HEK293 (cell line): ENCODE measurements at regions not wholly inside any gene's neighbourhood (a gene's known extent, or its start where the extent isn't known, plus 50 kb on each side); places are given as distances from the start of the nearest gene placed in this dataset.

Experiments used
- BCL11B ChIP-seq: fragments of 450-650 bp; formaldehyde crosslinking; IDR thresholded peaks from 2 replicates; pipeline ENCODE4 v1.5.1; 2016; ENCODE audit warnings: low read depth, missing biosample characterization, missing genetic modification characterization
- CTCF ChIP-seq: fragments of 450-650 bp; formaldehyde crosslinking; IDR thresholded peaks from 2 replicates; pipeline ENCODE4 v1.5.1; 2016; ENCODE audit warnings: missing biosample characterization, missing genetic modification characterization
- HOXC10 ChIP-seq: sonication (generic); formaldehyde crosslinking; IDR thresholded peaks from 2 replicates; pipeline ENCODE4 v1.8.1; 2023; ENCODE audit warnings: mild to moderate bottlenecking, missing genetic modification reagents
- KLF16 ChIP-seq: fragments of 450-650 bp; formaldehyde crosslinking; IDR thresholded peaks from 2 replicates; pipeline ENCODE4 v1.5.1; 2017; ENCODE audit warnings: missing biosample characterization, missing genetic modification characterization
- ZBTB20 ChIP-seq: fragments of 450-650 bp; formaldehyde crosslinking; IDR thresholded peaks from 2 replicates; pipeline ENCODE4 v1.5.1; 2016; ENCODE audit warnings: missing biosample characterization, missing genetic modification characterization
- ZBTB7A ChIP-seq: fragments of 450-650 bp; formaldehyde crosslinking; IDR thresholded peaks from 2 replicates; pipeline ENCODE4 v1.5.1; 2016; ENCODE audit warnings: low read depth, missing biosample characterization, missing genetic modification characterization
- ZFP37 ChIP-seq: fragments of 450-650 bp; formaldehyde crosslinking; IDR thresholded peaks from 2 replicates; pipeline ENCODE4 v1.5.1; 2016; ENCODE audit warnings: missing biosample characterization, missing genetic modification characterization
- ZNF146 ChIP-seq: fragments of 450-650 bp; formaldehyde crosslinking; IDR thresholded peaks from 2 replicates; pipeline ENCODE4 v1.5.1; 2016; ENCODE audit warnings: missing biosample characterization, missing genetic modification characterization
- ZNF155 ChIP-seq: fragments of 450-650 bp; formaldehyde crosslinking; IDR thresholded peaks from 2 replicates; pipeline ENCODE4 v1.5.1; 2016; ENCODE audit warnings: missing biosample characterization, missing genetic modification characterization
- ZNF16 ChIP-seq: fragments of 450-650 bp; formaldehyde crosslinking; IDR thresholded peaks from 2 replicates; pipeline ENCODE4 v1.5.1; 2016; ENCODE audit warnings: low read depth, missing biosample characterization, missing genetic modification characterization
- ZNF19 ChIP-seq: fragments of 450-650 bp; formaldehyde crosslinking; IDR thresholded peaks from 2 replicates; pipeline ENCODE4; 2016; ENCODE audit warnings: missing biosample characterization, missing genetic modification characterization, low read depth
- ZNF274 ChIP-seq, 2 experiments: fragments of 200-500 bp in 1 of 2; fragments of 450-650 bp in 1 of 2; sonication (Bioruptor generic) in 1 of 2; formaldehyde crosslinking in 1 of 2; IDR thresholded peaks; 2 replicates each; pipeline versions ENCODE4 v1.5.1 to v1.6.1; 2014 to 2016; ENCODE audit warnings: borderline replicate concordance in 1 of 2, inconsistent platforms in 1 of 2, low read length in 1 of 2, missing biosample characterization in 1 of 2, missing genetic modification characterization in 1 of 2
- ZNF350 ChIP-seq: fragments of 450-650 bp; formaldehyde crosslinking; IDR thresholded peaks from 2 replicates; pipeline ENCODE4 v1.5.0; 2017; ENCODE audit warnings: missing biosample characterization, mild to moderate bottlenecking, missing genetic modification characterization
- ZNF37A ChIP-seq: fragments of 450-650 bp; IDR thresholded peaks from 2 replicates; pipeline ENCODE4 v1.5.1; 2018; ENCODE audit warnings: missing biosample characterization, missing genetic modification characterization

- TF ChIP-seq KLF16: no peak
- no peak for TF ChIP-seq ZBTB7A (tag by site-specific recombination)
- TF ChIP-seq ZNF274 (IDR thresholded peaks at IDR 0.05; ENCODE audit: low read length): no peak
- no peak for TF ChIP-seq ZNF274 (tag by site-specific recombination; IDR thresholded peaks at IDR 0.05; ENCODE audit: borderline replicate concordance)
- no peak for TF ChIP-seq CTCF (tag by site-specific recombination)
- no peak for TF ChIP-seq ZBTB20 (tag by site-specific recombination)
- TF ChIP-seq ZNF19 (tag by site-specific recombination): no peak
- no peak for TF ChIP-seq ZNF350 (tag by site-specific recombination)
- TF ChIP-seq ZNF16: no peak
- no peak for TF ChIP-seq ZNF37A (tag by site-specific recombination)
- TF ChIP-seq ZNF155 (tag by site-specific recombination): no peak
- TF ChIP-seq ZNF146 (tag by site-specific recombination): no peak
- no peak for TF ChIP-seq HOXC10 (CRISPR knock-in tag)
- no peak for TF ChIP-seq BCL11B (tag by site-specific recombination)
- no peak for TF ChIP-seq ZFP37 (tag by site-specific recombination)
Measured at GRCh38 chr9:84212246-84212645, 128.3 kb downstream of the SLC28A3 start.
